HCT116 (cell line): ENCODE measurements at regions not wholly inside any gene's neighbourhood (a gene's known extent, or its start where the extent isn't known, plus 50 kb on each side); places are given as distances from the start of the nearest gene placed in this dataset.

Experiments used
- ATAC-seq: fragments of 200-7000 bp; cut with Tn5 transposase; 2 replicates; pipeline ENCODE4 v1.9.1; 2020; ENCODE audit warnings: mild to moderate bottlenecking, moderate library complexity
- BruUV-seq: library from RNA; stranded (reverse); fragments of 400-500 nt; replicated peaks from 2 replicates; lab custom pipeline; 2021; lab: Mats Ljungman, UMichigan
- CTCF ChIA-PET: fragments of 300-600 bp; sonication (Branson Sonifier 250); formaldehyde crosslinking; loops from one replicate; lab custom pipeline; 2021; ENCODE audit warnings: antibody characterized with exemption; lab: Charles Lee
- POLR2A ChIA-PET: fragments of 300-600, 350-600 bp; sonication (Branson Sonifier 250); formaldehyde crosslinking; loops from one replicate; lab custom pipeline; 2021; ENCODE audit warnings: antibody characterized with exemption; lab: Charles Lee
- RAD21 ChIA-PET, 2 experiments: fragments of 300-600 bp; sonication (Branson Sonifier 250); formaldehyde crosslinking; loops; one replicate each; lab custom pipeline; 2023; ENCODE audit warnings: low total read pairs in 2 of 2; ENCODE audit not compliant: uncharacterized antibody in 2 of 2, unreplicated experiment in 2 of 2, low non-redundant PET in 1 of 2; lab: Charles Lee
- DNase-seq: peaks from one replicate; pipeline ENCODE4 v3.0.0-alpha.2; 2010; ENCODE audit warnings: low read depth, low spot score
- H2AFZ ChIP-seq: fragments of 200-600 bp; shearing (Covaris generic), sonication (generic); 2 replicates; pipeline ENCODE4 v1.6.1; 2017; ENCODE audit warnings: low read depth, mixed run types, mixed read lengths, antibody characterized with exemption, low read length; ENCODE audit not compliant: poor library complexity, severe bottlenecking
- H3K27ac ChIP-seq: 2 replicates; pipeline ENCODE4 v1.5.1; 2012; ENCODE audit warnings: low read depth, low read length
- H3K27me3 ChIP-seq: fragments of 200-600 bp; sonication (generic); 2 replicates; pipeline ENCODE4 v1.6.1; 2016; ENCODE audit warnings: mixed run types, low read length, mixed read lengths; ENCODE audit not compliant: insufficient read depth
- H3K36me3 ChIP-seq, 2 experiments: fragments of 200-500 bp in 1 of 2; fragments of 200-600 bp in 1 of 2; sonication (Bioruptor generic) in 1 of 2; sonication (generic) in 1 of 2; 2 replicates each; pipeline versions ENCODE4 v1.5.1 to v1.6.1; 2014 to 2016; ENCODE audit warnings: low read length in 2 of 2, inconsistent platforms in 1 of 2, mixed read lengths in 1 of 2, mixed run types in 1 of 2; ENCODE audit not compliant: insufficient read depth in 2 of 2, control insufficient read depth in 1 of 2
- H3K4me1 ChIP-seq, 2 experiments: fragments of 200-600 bp in 1 of 2; sonication (generic) in 1 of 2; 2 replicates each; pipeline versions ENCODE4 v1.5.1 to v1.6.1; 2012 to 2017; ENCODE audit warnings: low read length in 2 of 2, inconsistent platforms in 1 of 2, mild to moderate bottlenecking in 1 of 2, mixed read lengths in 1 of 2, mixed run types in 1 of 2, moderate library complexity in 1 of 2; ENCODE audit not compliant: insufficient read depth in 2 of 2, control insufficient read depth in 1 of 2
- H3K4me2 ChIP-seq: fragments of 200-600 bp; sonication (generic); 2 replicates; pipeline ENCODE4 v1.6.1; 2017; ENCODE audit warnings: mixed run types, low read length, mixed read lengths
- H3K4me3 ChIP-seq, 2 experiments: fragments of 200-600 bp in 1 of 2; sonication (generic) in 1 of 2; replicated peaks in 1 of 2; 2 replicates each; pipeline ENCODE4 v1.5.1; 2011 to 2016; ENCODE audit warnings: low read length in 2 of 2, control low read depth in 1 of 2, low read depth in 1 of 2, mild to moderate bottlenecking in 1 of 2, mixed read lengths in 1 of 2, mixed run types in 1 of 2
- H3K79me2 ChIP-seq: fragments of 200-600 bp; sonication (generic); 2 replicates; pipeline ENCODE4 v1.6.1; 2017; ENCODE audit warnings: mild to moderate bottlenecking, mixed run types, low read length, moderate library complexity, mixed read lengths; ENCODE audit not compliant: insufficient read depth
- H3K9ac ChIP-seq: fragments of 200-600 bp; sonication (generic); 2 replicates; pipeline ENCODE4 v1.6.1; 2016; ENCODE audit warnings: low read length, mixed read lengths
- H3K9me2 ChIP-seq: fragments of 200-600 bp; sonication (generic), shearing (Covaris generic); 2 replicates; pipeline ENCODE4 v1.6.1; 2017; ENCODE audit warnings: mixed run types, mild to moderate bottlenecking, moderate library complexity; ENCODE audit not compliant: insufficient read depth
- H3K9me3 ChIP-seq, 2 experiments: fragments of 200-500 bp in 1 of 2; fragments of 200-600 bp in 1 of 2; sonication (Bioruptor generic) in 1 of 2; sonication (generic) in 1 of 2; 2 replicates each; pipeline ENCODE4 v1.6.1; 2014 to 2017; ENCODE audit warnings: low read length in 2 of 2, mixed read lengths in 2 of 2, inconsistent platforms in 1 of 2, low read depth in 1 of 2, mild to moderate bottlenecking in 1 of 2, mixed run types in 1 of 2, moderate library complexity in 1 of 2; ENCODE audit not compliant: control insufficient read depth in 1 of 2, insufficient read depth in 1 of 2
- H4K20me1 ChIP-seq: fragments of 200-600 bp; sonication (generic), shearing (Covaris generic); 2 replicates; pipeline ENCODE4 v1.6.1; 2017; ENCODE audit warnings: mixed run types, mild to moderate bottlenecking, moderate library complexity; ENCODE audit not compliant: insufficient read depth
- CBX3 ChIP-seq: IDR thresholded peaks from 2 replicates; pipeline ENCODE4 v1.6.1; 2012; ENCODE audit warnings: low read depth
- CEBPB ChIP-seq: IDR thresholded peaks from 2 replicates; pipeline ENCODE4 v1.6.1; 2012; ENCODE audit warnings: low read depth
- ELF1 ChIP-seq: IDR thresholded peaks from 2 replicates; pipeline ENCODE4 v1.6.1; 2012; ENCODE audit warnings: low read depth, borderline replicate concordance
- EZH2 ChIP-seq: fragments of 200-600 bp; sonication (generic); IDR thresholded peaks from 2 replicates; pipeline ENCODE4 v1.6.1; 2017; ENCODE audit warnings: antibody characterized with exemption, mixed run types
- JUND ChIP-seq: IDR thresholded peaks from 2 replicates; pipeline ENCODE4 v1.6.1; 2012
- POLR2A ChIP-seq: IDR thresholded peaks from 2 replicates; pipeline ENCODE4 v1.7.0; 2011; ENCODE audit warnings: borderline replicate concordance; ENCODE audit not compliant: insufficient read depth, insufficient read length; ENCODE audit errors: extremely low read depth
- RAD21 ChIP-seq: IDR thresholded peaks from 2 replicates; pipeline ENCODE4 v1.6.1; 2012; ENCODE audit warnings: low read depth, mild to moderate bottlenecking
- SIN3A ChIP-seq: IDR thresholded peaks from 2 replicates; pipeline ENCODE4 v1.6.1; 2012; ENCODE audit warnings: low read depth
- SP1 ChIP-seq: IDR thresholded peaks from 2 replicates; pipeline ENCODE4 v1.6.1; 2012; ENCODE audit warnings: low read depth
- TCF7L2 ChIP-seq: IDR thresholded peaks from 2 replicates; pipeline ENCODE4 v1.7.0; 2011; ENCODE audit warnings: borderline replicate concordance, inconsistent platforms; ENCODE audit not compliant: insufficient read depth, insufficient read length; ENCODE audit errors: extremely low read depth
- ZFX ChIP-seq: fragments of 450-650 bp; IDR thresholded peaks from 2 replicates; pipeline ENCODE4 v1.6.1; 2017
- ZNF274 ChIP-seq: fragments of 200-500 bp; sonication (Bioruptor generic); IDR thresholded peaks from 2 replicates; pipeline ENCODE4 v1.6.1; 2014; ENCODE audit warnings: mild to moderate bottlenecking, low read depth, low read length, inconsistent platforms
- intact Hi-C: fragments of 100-400 bp; cut with micrococcal nuclease; formaldehyde crosslinking; loops from 2 replicates; pipeline ENCODE4 v1.10.0; 2022
- TF ChIP-seq, protein P1 (sequence below): IDR thresholded peaks from 2 replicates; pipeline ENCODE4 v1.6.1; 2012; ENCODE audit warnings: low read depth
- TF ChIP-seq, protein P2 (sequence below): IDR thresholded peaks from 2 replicates; pipeline ENCODE4 v1.6.1; 2012
- TF ChIP-seq, protein P3 (sequence below): IDR thresholded peaks from 2 replicates; pipeline ENCODE4 v1.6.1; 2012
- TF ChIP-seq, protein P4 (sequence below), 3 experiments: fragments of 200-600 bp in 1 of 3; sonication (generic) in 1 of 3; IDR thresholded peaks in 2 of 3; conservative IDR thresholded peaks in 1 of 3; 2 replicates each; pipeline ENCODE4 v1.5.1; 2012 to 2017; ENCODE audit warnings: low read depth in 2 of 3, low read length in 2 of 3, antibody characterized with exemption in 1 of 3, borderline replicate concordance in 1 of 3, control low read depth in 1 of 3, mild to moderate bottlenecking in 1 of 3, mixed read lengths in 1 of 3, mixed run types in 1 of 3, moderate library complexity in 1 of 3; ENCODE audit not compliant: insufficient read depth in 1 of 3

DNA sequence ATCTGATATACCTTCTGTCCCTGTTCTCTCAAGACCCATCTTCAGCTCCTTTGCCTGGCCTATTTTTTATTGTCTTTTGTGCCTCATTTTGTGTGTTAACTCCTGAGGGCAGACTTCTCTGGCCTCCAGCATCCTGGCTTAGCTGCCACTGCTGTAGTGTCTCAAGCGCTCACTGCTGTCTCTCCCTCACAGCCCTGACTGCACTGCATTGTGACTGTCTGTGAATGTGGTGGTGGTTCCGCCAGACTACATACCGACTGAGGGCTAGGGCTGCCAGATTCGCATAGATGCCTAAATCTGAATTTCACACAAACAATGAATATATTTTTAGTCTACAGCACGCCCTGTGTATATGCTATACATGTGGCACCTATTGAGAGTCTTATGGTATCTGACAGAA lies 1088.9 kb upstream of the TMEM132C start:
- Histone ChIP-seq H3K4me1 (no peaks in the 10 kb centered on the region), H4K20me1 (no peaks in the 10 kb centered on the region), H3K9ac (no peak overlapping the region), H3K27me3 (no peaks in the 10 kb centered on the region), H3K4me2 (no peak overlapping the region), H3K9me3 (peaks cover 8 to 15% of the 10 kb centered on the region in 2 experiments; a peak in 3 of 4 replicates), H3K36me3 (no peaks in the 10 kb centered on the region), H3K9me2 (no peaks in the 10 kb centered on the region), H3K4me3 (no peak overlapping the region), H3K79me2 (no peaks in the 10 kb centered on the region), H3K27ac (no peak overlapping the region), H2AFZ (no peak overlapping the region)
- ChIA-PET RAD21 (no interaction called here), POLR2A (no interaction called here), CTCF (no interaction called here)
- no peak for ATAC-seq
- TF ChIP-seq CEBPB = no peak
- TF ChIP-seq EZH2 = no peak
- no peak for TF ChIP-seq SIN3A
- TF ChIP-seq ZFX = no peak
- TF ChIP-seq, protein P1, sequence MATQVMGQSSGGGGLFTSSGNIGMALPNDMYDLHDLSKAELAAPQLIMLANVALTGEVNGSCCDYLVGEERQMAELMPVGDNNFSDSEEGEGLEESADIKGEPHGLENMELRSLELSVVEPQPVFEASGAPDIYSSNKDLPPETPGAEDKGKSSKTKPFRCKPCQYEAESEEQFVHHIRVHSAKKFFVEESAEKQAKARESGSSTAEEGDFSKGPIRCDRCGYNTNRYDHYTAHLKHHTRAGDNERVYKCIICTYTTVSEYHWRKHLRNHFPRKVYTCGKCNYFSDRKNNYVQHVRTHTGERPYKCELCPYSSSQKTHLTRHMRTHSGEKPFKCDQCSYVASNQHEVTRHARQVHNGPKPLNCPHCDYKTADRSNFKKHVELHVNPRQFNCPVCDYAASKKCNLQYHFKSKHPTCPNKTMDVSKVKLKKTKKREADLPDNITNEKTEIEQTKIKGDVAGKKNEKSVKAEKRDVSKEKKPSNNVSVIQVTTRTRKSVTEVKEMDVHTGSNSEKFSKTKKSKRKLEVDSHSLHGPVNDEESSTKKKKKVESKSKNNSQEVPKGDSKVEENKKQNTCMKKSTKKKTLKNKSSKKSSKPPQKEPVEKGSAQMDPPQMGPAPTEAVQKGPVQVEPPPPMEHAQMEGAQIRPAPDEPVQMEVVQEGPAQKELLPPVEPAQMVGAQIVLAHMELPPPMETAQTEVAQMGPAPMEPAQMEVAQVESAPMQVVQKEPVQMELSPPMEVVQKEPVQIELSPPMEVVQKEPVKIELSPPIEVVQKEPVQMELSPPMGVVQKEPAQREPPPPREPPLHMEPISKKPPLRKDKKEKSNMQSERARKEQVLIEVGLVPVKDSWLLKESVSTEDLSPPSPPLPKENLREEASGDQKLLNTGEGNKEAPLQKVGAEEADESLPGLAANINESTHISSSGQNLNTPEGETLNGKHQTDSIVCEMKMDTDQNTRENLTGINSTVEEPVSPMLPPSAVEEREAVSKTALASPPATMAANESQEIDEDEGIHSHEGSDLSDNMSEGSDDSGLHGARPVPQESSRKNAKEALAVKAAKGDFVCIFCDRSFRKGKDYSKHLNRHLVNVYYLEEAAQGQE = no peak
- TF ChIP-seq, protein P2, sequence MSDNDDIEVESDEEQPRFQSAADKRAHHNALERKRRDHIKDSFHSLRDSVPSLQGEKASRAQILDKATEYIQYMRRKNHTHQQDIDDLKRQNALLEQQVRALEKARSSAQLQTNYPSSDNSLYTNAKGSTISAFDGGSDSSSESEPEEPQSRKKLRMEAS = no peak
- no peak for DNase-seq
- no TSS peak for BruUV-seq
- intact Hi-C loops = no loop called here

DNA sequence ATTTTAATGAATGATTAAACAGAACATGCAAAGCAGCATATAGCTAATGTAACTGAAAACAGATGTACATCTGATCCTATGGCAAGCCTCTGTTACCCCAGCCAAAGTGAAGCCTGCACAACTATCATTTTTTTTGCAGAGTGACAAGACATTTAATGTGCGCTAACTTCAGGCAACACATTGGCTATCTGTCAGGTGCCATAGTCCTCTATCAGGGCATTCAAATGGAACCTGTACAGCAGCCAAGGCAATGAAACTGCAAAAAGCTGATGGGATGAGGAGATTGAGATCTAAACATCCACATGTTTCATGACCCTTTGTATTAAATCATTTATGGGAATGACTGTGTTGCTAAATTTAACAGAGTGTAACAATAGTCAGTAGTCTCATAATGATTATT lies 1088.5 kb upstream of the TMEM132C start:
- CTCF ChIA-PET = no interaction called here
- H3K79me2 ChIP-seq = no peaks in the 10 kb centered on the region
- H2AFZ ChIP-seq = no peak overlapping the region
- BruUV-seq = no TSS peak
- no peaks in the 10 kb centered on the region for H3K9me2 ChIP-seq
- no peak overlapping the region for H3K4me2 ChIP-seq
- ATAC-seq (no peak), DNase-seq (no peak)
- H3K4me1 ChIP-seq = no peaks in the 10 kb centered on the region
- POLR2A ChIA-PET = no interaction called here
- no peaks in the 10 kb centered on the region for H3K36me3 ChIP-seq
- H3K9me3 ChIP-seq = peaks cover 8 to 15% of the 10 kb centered on the region in 2 experiments; a peak in 3 of 4 replicates
- RAD21 ChIA-PET = no interaction called here
- H3K4me3 ChIP-seq = no peak overlapping the region
- no peak overlapping the region for H3K9ac ChIP-seq
- no peaks in the 10 kb centered on the region for H3K27me3 ChIP-seq
- intact Hi-C loops = no loop called here
- H3K27ac ChIP-seq = no peak overlapping the region
- H4K20me1 ChIP-seq = no peaks in the 10 kb centered on the region
- TF ChIP-seq, protein P3, sequence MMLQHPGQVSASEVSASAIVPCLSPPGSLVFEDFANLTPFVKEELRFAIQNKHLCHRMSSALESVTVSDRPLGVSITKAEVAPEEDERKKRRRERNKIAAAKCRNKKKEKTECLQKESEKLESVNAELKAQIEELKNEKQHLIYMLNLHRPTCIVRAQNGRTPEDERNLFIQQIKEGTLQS = no peak
- TF ChIP-seq EZH2 = no peak
- TF ChIP-seq JUND = no peak
- TF ChIP-seq TCF7L2 = no peak
- no peak for TF ChIP-seq POLR2A
- no peak for TF ChIP-seq RAD21
- TF ChIP-seq, protein P2 = no peak
- TF ChIP-seq ELF1 = no peak
- TF ChIP-seq, protein P4, sequence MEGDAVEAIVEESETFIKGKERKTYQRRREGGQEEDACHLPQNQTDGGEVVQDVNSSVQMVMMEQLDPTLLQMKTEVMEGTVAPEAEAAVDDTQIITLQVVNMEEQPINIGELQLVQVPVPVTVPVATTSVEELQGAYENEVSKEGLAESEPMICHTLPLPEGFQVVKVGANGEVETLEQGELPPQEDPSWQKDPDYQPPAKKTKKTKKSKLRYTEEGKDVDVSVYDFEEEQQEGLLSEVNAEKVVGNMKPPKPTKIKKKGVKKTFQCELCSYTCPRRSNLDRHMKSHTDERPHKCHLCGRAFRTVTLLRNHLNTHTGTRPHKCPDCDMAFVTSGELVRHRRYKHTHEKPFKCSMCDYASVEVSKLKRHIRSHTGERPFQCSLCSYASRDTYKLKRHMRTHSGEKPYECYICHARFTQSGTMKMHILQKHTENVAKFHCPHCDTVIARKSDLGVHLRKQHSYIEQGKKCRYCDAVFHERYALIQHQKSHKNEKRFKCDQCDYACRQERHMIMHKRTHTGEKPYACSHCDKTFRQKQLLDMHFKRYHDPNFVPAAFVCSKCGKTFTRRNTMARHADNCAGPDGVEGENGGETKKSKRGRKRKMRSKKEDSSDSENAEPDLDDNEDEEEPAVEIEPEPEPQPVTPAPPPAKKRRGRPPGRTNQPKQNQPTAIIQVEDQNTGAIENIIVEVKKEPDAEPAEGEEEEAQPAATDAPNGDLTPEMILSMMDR (IDR thresholded peaks at IDR 0.05 in 2 of 3, conservative IDR thresholded peaks at IDR 0.05 in 1 of 3; ENCODE audit: borderline replicate concordance in 1 of 3, insufficient read depth in 1 of 3, low read depth in 2 of 3, low read length in 2 of 3) = no peak
- TF ChIP-seq ZNF274 = no peak
- no peak for TF ChIP-seq CBX3
- TF ChIP-seq SIN3A = no peak
- TF ChIP-seq SP1 = no peak
- TF ChIP-seq CEBPB = no peak
